ENCODE measurements at regions not wholly inside any gene's neighbourhood (a gene's known extent, or its start where the extent isn't known, plus 50 kb on each side); places are given as distances from the start of the nearest gene placed in this dataset.
A peak's percentile ranks its signal among the peaks of the same experiment; 100 is the strongest.

DNA sequence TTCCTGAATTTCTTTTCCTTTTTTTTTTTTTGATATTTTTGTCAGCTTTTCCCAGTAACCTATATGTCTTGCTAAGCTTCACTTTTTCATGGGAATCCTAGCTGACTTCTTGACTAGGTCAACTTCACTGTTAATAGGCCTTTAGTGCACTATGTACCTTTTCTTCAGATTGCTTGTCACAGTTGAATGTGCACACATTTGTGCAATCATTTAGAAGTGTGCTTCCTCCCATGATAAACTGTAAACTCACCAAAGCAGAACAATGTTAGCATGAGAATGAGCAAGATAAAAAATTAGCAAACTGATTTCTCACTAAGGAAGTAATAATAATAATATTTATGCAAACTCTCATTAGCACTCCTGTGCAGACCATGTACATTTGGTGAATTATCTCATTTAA is 173.2 kb downstream of the PABPC4L start:
- no peak overlapping the region for H3K4me3 Mint-ChIP-seq (ENCODE audit: unreplicated experiment)
- intact Hi-C loops (cut with micrococcal nuclease): loop anchor here (10.0 kb wide), 1 partner anchor 876 kb away; no protein-coding TSS in a partner anchor
- H3K4me1 Mint-ChIP-seq (ENCODE audit: insufficient read depth, unreplicated experiment): peaks cover 6% of the 10 kb centered on the region
- H3K36me3 Mint-ChIP-seq (ENCODE audit: insufficient read depth, unreplicated experiment): no peaks in the 10 kb centered on the region
- no peak for DNase-seq (ENCODE audit: unreplicated experiment)
- no peak for TF ChIP-seq CTCF (IDR thresholded peaks at IDR 0.05; ENCODE audit: unreplicated experiment)
- no TSS peak for BruUV-seq (replicated peaks)
- H3K27me3 Mint-ChIP-seq (ENCODE audit: insufficient read depth, unreplicated experiment): no peaks in the 10 kb centered on the region
- H3K9me3 Mint-ChIP-seq (ENCODE audit: unreplicated experiment): no peaks in the 10 kb centered on the region
- H3K27ac Mint-ChIP-seq (ENCODE audit: low read depth, unreplicated experiment): peak overlapping the region; percentile 78
- ChIA-PET CTCF (interaction anchor here (0.7 to 1.1 kb wide), 4 partner anchors 22 to 907 kb away, joined by 3 to 4 read pairs (median 3); no protein-coding TSS in a partner anchor), POLR2A (no interaction called here)

DNA sequence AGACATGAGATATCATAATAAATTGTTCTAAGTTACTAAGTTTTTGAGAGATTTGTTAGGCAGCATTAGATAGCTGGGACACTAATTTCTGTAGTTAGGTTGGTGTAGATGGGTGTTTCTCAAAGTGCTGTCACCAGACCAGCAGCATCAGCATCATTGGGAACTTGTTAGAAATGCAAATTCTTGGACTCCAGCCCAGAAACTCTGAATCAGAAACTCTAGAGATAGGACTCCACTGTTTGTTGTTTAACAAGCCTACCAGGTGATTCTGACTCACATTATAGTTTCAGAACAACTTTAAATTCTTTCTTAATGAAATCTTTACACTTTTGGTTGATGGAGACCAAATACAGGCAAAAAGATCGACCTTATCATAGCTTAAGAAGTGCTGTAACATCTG is 173.7 kb downstream of the PABPC4L start:
- intact Hi-C loops (cut with micrococcal nuclease): loop anchor here (10.0 kb wide), 1 partner anchor 877 kb away; no protein-coding TSS in a partner anchor
- Mint-ChIP-seq H3K4me1 (ENCODE audit: insufficient read depth, unreplicated experiment) (peaks cover 6% of the 10 kb centered on the region), H3K9me3 (ENCODE audit: unreplicated experiment) (no peaks in the 10 kb centered on the region), H3K36me3 (ENCODE audit: insufficient read depth, unreplicated experiment) (no peaks in the 10 kb centered on the region), H3K27me3 (ENCODE audit: insufficient read depth, unreplicated experiment) (no peaks in the 10 kb centered on the region), H3K4me3 (ENCODE audit: unreplicated experiment) (no peak overlapping the region), H3K27ac (ENCODE audit: low read depth, unreplicated experiment) (peak overlapping the region; percentile 78)
- ChIA-PET POLR2A (no interaction called here), CTCF (interaction anchor here (0.9 to 1.1 kb wide), 3 partner anchors 22 to 908 kb away, joined by 3 to 4 read pairs (median 3); no protein-coding TSS in a partner anchor)
- TF ChIP-seq CTCF (IDR thresholded peaks at IDR 0.05; ENCODE audit: unreplicated experiment): no peak
- BruUV-seq (replicated peaks): no TSS peak
- DNase-seq (ENCODE audit: unreplicated experiment): peak; percentile 83

DNA sequence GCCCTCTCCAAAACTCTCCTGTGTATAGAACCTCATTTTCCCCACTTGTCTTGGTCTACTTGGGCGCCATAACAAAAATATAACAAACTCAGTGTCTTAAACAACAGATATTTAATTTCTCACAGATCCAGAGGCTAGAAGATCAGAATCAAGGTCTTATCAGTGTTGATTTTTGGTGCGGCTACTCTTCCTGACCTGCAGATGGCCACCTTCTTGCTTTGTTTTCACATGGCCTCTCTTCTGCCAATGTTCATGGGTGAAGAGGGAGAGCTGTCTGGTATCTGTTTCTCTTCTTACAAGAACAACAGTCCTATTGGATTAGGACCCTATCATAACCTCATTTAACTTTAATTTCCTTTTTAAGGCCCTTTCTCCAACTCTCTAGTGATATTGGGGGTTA is 177.3 kb downstream of the PABPC4L start:
- CTCF ChIA-PET: interaction anchor here (0.5 to 1.4 kb wide), 13 partner anchors 38 to 1234 kb away, joined by 3 to 11 read pairs (median 3); no protein-coding TSS in a partner anchor
- peaks cover 12% of the 10 kb centered on the region for H3K4me1 Mint-ChIP-seq (ENCODE audit: insufficient read depth, unreplicated experiment)
- no peaks in the 10 kb centered on the region for H3K27me3 Mint-ChIP-seq (ENCODE audit: insufficient read depth, unreplicated experiment)
- no peaks in the 10 kb centered on the region for H3K36me3 Mint-ChIP-seq (ENCODE audit: insufficient read depth, unreplicated experiment)
- no peaks in the 10 kb centered on the region for H3K9me3 Mint-ChIP-seq (ENCODE audit: unreplicated experiment)
- intact Hi-C loops (cut with micrococcal nuclease): loop anchor here (2.0 to 10.0 kb wide), 2 partner anchors 753 to 881 kb away; no protein-coding TSS in a partner anchor
- no TSS peak for BruUV-seq (replicated peaks)
- POLR2A ChIA-PET: interaction anchor here (0.7 kb wide), 1 partner anchor 513 kb away, joined by 3 read pairs; no protein-coding TSS in a partner anchor
- DNase-seq (ENCODE audit: unreplicated experiment): peak; percentile 38
- no peak for TF ChIP-seq CTCF (IDR thresholded peaks at IDR 0.05; ENCODE audit: unreplicated experiment)
- no peak overlapping the region for H3K27ac Mint-ChIP-seq (ENCODE audit: low read depth, unreplicated experiment)
- no peak overlapping the region for H3K4me3 Mint-ChIP-seq (ENCODE audit: unreplicated experiment)

DNA sequence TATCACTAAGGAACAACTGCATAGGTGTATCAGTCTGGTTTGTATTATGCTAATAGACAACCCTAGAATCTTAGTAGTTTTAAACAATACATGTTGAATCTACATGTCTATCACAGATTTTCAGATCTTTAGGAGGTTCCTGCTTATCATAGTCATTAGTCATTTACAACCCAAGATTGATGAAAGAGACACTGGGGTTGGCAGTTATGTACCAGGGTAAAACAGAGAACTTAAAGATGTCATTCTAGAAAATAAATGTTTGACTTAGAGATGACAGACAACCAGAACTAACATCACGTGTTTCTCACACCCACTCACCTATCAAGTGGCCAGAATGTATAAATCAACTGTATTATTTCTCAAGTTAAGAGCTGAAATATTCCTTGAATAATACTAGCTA is 181.9 kb downstream of the PABPC4L start:
- no peak for DNase-seq (ENCODE audit: unreplicated experiment)
- POLR2A ChIA-PET: interaction anchor here (0.5 kb wide), 1 partner anchor 183 kb away, joined by 3 read pairs; no protein-coding TSS in a partner anchor
- intact Hi-C loops (cut with micrococcal nuclease): loop anchor here (10.0 kb wide), 1 partner anchor 885 kb away; no protein-coding TSS in a partner anchor
- Mint-ChIP-seq H3K4me3 (ENCODE audit: unreplicated experiment) (no peak overlapping the region), H3K36me3 (ENCODE audit: insufficient read depth, unreplicated experiment) (no peaks in the 10 kb centered on the region), H3K4me1 (ENCODE audit: insufficient read depth, unreplicated experiment) (peaks cover 6% of the 10 kb centered on the region), H3K27me3 (ENCODE audit: insufficient read depth, unreplicated experiment) (no peaks in the 10 kb centered on the region), H3K27ac (ENCODE audit: low read depth, unreplicated experiment) (no peak overlapping the region), H3K9me3 (ENCODE audit: unreplicated experiment) (no peaks in the 10 kb centered on the region)
- BruUV-seq (replicated peaks): no TSS peak
- CTCF ChIA-PET: interaction anchor here (0.6 kb wide), 1 partner anchor 461 kb away, joined by 3 read pairs; no protein-coding TSS in a partner anchor
- no peak for TF ChIP-seq CTCF (IDR thresholded peaks at IDR 0.05; ENCODE audit: unreplicated experiment)

Data from MCF 10A (cell line).